GM21723 (cell line): ENCODE measurements at regions not wholly inside any gene's neighbourhood (a gene's known extent, or its start where the extent isn't known, plus 50 kb on each side); places are given as distances from the start of the nearest gene placed in this dataset.
"Not testable (repeated sequence)": the region's sequence is repeated elsewhere in the genome, so short reads cannot be mapped to it uniquely, and the experiment has no call there.

ENCODE experiments used
- ATAC-seq: cut with Tn5 transposase; IDR thresholded peaks from one replicate; pipeline ENCODE4 v1.9.1; 2021; ENCODE audit warnings: mild to moderate bottlenecking, moderate library complexity; ENCODE audit not compliant: unreplicated experiment

DNA sequence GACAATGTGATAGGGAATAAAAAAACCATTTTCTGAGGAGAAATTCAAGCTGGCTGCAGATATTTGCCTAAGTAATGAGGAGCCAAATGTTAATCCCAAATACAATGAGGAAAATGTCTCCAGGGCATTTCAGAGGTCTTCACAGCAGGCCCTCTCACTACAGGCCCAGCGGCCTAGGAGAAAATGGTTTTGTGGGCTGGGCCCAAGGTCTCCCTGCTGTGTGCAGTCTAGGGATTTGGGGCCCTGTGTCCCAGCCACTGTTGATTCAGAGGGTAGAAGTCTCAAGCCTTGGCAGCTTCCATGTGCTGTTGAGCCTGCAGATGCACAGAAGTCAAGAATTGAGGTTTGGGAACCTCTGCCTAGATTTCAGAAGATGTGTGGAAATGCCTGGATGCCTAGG lies 778.7 kb downstream of the CENPC start:
- no peak for ATAC-seq

DNA sequence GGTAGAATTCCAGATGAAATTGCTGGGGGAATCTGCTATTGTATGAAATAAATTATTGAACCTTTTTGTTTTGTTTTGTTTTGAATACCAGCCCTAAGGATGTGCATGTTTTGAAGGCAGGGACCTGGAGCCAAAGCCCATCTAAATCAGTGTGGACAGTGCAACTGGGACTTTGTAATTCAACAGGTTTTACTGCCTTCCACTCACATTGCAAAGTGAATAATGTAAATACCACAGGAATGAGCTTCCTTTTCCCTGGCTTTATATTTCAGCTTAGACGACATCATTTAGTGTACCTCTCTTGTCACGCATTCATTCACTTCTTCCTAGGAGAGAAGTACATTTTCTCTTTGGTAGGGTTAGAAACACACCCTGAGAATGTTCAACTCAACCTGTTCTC lies 795.0 kb downstream of the CENPC start:
- ATAC-seq, result no peak

DNA sequence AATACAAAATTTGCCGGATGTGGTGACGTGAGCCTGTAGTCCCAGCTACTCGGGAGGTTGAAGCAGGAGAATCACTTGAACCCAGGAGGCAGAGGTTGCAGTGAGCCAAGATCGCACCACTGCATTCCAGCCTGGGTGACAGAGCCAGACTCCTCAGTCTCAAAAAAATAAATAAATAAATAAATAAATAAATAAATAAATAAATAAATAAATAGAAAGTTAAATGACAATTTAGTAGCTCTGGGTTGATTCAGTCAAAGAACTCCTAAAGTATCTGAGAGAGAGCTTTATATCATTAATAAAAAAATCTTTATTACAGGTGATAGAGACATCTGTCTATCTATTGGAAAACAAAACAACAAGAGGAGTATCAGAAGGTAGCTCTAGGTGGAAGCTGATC lies 798.4 kb downstream of the CENPC start:
- ATAC-seq, result not testable (repeated sequence)

DNA sequence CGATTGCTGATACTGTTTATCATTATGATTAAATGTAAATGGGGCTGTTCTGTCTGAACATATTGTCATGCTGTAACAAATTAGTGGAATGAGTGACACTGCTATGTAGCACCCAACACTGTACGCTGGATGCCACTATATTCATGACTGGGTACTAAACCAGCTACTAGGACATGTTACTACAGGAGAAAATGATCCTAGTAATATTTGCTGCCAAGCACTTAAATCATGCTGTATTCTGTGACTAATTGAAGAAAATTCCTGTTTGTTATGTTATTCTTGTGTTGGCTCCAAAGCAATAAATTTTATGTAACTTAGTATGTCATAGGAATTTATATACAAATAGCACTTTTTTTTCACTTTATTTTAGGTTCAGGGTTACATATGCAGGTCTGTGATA lies 804.2 kb downstream of the CENPC start:
- no peak for ATAC-seq

DNA sequence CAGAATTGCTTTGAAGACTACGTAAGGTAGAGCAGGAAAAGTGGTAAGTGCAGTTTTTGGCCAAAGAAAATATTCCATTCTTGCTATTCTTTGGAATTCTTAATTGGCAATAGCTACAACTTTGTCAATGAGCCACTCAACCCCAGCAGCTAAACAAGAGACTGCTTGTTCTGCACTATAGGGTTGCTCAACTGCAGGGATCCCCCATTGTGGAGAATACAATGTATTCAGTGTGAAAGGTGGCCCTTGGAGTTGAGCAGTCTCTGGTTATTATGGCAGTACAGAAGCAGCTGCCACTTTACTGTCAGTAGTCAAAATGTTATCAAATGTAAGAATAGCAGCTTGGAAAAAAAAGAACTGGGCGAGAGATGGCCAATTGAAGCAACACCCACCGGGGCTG lies 808.7 kb downstream of the CENPC start:
- ATAC-seq, result no peak

DNA sequence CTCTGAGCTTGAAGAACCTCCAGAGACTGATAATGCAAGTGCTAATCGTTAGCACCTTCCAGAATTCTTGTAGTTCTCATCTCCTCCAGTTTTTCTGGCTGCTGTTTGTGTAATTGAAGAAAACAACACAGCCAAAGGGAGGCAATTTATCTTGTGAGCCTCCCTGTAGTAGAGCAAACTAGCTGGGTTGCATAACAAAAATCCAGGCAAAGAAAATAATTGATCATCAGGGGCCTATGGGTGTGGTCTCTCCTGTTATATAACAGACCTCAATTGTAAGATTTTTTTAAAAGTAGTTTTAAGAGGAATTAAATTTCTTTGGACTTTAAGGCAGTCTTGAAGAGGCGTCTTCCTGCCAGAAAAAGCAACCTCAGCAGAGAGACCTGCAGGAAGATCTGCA lies 817.0 kb downstream of the CENPC start:
- no peak for ATAC-seq

DNA sequence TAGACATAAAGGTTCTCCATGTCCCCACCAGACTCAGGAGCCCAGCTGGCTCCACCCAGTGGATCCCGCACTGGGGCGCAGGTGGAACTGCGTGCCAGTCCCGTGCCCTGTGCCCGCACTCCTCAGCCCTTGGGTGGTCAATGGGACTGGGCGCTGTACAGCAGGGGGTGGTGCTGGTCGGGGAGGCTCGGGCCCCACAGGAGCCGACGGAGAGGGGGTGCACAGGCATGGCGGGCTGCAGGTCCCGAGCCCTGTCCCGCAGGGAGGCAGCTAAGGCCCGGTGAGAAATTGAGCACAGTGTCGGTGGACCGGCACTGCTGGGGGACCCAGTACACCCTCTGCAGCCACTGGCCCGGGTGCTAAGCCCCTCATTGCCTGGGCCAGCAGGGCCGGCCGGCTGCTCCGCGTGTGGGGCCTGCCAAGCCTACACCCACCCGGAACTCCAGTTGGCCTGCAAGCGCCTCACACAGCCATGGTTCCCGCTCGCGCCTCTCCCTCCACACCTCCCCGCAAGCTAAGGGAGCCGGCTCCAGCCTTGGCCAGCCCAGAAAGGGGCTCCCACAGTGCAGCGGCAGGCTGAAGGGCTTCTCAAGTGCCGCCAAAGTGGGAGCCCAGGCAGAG lies 832.9 kb downstream of the CENPC start:
- not testable (repeated sequence) for ATAC-seq

DNA sequence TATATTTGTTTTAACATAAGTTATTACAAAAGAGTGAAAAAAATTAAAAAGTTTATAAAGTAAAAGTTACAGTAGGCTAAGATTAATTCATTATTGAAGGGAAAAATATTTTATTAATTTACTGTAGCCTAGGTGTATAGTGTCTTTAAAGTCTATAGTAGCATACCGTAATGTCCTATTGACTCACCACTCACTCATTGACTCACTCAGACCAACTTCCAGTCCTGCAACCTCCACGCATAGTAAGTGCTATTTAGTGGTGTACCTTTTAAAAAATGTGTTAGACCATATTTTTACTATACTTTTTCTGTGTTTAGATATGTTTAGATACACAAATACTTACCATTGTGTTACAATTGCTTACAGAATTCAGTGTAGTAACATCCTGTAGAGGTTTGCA lies 841.1 kb downstream of the CENPC start:
- no peak for ATAC-seq

DNA sequence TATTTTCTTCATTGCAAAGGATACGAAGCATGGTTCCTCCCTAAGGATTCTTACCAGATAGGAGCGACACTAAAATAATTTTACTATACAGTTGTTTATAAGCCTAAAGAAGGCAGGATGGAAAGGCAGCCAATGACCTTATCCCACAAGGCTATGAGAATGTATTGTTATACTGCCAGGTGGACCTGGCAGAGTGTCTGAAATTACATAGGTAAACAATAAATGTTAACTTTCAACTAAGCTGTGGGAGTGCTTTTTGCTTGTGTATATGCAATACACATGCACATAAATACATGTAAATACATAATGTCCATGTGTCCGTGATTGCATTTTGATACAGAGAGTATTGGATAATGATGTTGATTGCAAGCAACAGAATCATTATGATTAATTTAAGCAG lies 850.6 kb downstream of the CENPC start:
- no peak for ATAC-seq

DNA sequence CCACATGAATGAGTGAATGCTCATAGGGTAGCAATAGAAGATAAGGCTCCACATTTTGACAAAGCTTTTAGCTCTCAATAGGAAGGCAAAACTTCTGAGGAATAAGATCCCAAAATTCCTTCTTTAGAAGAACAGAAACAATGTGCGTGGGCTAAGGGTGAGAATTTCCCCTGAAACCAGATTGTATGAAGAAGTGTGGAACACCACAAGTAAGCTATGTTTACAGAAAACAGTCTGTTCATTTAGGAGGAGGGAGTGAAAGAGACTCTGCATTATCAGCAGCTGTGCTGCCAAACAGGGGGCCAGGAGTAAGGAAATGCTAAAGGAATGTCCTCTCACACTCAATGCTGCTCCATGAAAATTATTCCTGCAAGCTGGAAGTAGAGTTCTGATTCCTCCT lies 851.6 kb downstream of the CENPC start:
- ATAC-seq, result no peak

DNA sequence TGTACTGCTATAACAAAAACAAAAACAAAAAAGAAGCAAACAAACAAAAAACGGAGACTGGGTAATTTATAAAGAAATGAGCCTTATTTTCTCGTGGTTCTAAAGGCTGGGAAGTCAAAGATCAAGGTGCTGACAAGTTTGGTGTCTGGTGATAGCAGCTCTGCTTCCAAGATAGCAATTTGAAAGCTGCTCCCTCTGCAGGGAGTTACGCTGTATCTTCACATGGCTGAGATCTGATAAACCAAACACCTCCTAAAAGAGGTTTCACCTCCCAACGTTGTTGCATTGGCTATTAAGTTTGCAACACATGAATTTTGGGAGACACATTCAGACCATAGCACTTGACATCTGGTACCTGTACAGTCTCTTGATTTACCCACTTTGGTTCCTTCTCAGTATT lies 854.2 kb downstream of the CENPC start:
- ATAC-seq, result no peak

DNA sequence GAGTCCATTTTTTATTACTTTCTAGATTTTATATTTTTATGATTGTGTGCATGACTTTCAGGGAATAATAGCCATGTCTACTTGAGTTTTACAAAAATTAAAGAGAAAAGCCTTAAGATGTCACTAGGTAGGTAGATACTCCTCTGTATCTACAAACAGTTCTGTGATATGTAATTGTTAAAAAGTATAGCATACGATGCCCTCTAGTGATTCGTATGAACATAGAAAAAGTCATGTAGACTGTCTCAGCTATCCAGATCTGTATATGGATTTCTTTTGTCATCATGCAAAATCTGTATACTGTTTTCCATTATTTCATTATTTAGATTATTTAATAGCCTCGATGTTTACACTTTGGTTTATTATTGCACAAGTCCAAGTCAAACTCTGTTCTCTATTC lies 856.6 kb downstream of the CENPC start:
- no peak for ATAC-seq

DNA sequence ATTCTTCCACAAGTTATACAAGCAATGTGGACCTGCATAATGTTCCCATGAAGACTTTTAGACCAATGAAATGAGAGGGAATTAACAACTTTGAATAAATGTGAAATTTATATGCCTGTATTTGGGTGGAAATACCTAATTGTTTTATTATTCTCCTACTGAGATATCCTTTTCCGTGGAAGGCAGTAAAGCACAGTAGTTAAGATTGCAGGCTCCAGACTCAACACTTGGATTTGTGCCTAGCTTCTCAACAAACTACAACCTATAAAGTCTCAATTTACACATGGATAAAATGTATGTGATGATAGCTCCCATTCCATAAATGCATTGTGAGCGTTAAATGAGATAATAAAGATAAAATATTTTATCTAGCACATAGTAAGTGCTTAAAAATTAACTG lies 857.8 kb downstream of the CENPC start:
- ATAC-seq, result no peak

DNA sequence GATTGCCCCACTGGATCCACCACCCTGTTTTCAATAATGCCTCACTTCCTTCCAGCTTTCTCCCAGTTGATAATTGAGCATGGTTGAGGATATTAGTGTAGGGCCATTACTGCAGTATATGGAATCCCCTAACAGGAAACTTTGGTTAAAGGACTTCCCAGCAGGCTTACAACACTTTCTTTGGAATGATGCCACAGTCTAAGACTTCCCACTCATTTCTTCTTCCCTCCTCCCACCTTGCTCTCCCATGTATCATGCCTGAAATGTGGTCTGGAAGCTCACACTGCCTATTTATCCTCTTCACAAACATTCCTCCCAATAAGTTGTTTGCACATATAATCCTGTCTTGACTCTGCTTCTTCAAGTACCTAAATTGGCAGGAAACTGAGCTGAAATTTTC lies 863.3 kb downstream of the CENPC start:
- ATAC-seq, result no peak

DNA sequence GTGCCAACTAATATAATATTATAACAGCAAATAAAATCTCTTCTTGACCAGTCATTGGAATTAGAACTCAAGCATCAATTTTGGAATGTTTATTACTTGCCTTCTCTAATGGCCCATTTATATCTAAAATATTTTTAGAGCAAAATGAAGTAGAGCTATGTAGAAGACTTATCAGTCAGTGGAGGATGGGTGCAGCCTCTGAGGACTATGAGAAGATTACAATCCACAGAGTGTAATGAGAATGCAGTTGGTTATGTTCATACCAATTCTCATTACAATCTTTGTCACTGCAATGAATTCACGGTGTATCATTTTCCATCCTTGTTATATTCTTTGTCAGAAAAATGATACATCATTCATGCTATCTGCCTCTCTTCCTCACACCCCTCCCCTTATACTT lies 878.1 kb downstream of the CENPC start:
- no peak for ATAC-seq

DNA sequence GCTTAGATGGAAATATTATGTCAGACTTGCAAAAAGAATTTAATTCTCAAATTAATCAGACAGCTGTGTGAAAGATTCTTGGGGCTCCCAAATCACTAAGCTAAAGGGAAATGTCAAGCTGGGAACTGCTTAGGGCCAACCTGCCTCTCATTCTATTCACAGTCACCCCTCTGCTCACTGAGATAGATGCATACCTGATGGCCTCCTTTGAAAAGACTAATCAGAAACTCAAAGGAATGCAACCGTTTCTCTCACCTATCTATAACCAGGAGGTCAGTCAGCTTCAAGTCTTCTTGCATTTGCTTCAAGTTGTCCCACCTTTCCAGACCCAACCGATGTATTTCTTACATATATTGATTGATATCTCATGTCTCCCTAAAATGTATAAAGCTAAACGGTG lies 882.7 kb downstream of the CENPC start:
- no peak for ATAC-seq

DNA sequence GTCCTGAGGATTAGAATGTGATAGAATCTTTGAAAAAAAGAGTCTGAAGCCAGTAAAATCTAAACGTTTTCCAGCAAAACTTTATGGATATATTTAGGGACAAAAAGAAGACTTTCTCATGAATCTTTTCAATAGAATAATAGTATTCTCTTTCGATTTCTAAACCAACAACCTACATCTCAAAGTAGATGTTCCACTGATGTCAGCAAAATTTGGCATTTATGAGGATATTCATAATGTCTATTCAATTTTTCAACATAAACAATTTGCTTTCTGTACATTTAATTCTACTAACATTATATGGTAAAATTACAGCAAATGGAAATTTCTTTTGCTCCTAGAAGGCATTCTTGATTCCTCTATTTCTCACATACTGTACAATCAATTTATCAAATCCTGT lies 886.5 kb downstream of the CENPC start:
- ATAC-seq, result no peak

DNA sequence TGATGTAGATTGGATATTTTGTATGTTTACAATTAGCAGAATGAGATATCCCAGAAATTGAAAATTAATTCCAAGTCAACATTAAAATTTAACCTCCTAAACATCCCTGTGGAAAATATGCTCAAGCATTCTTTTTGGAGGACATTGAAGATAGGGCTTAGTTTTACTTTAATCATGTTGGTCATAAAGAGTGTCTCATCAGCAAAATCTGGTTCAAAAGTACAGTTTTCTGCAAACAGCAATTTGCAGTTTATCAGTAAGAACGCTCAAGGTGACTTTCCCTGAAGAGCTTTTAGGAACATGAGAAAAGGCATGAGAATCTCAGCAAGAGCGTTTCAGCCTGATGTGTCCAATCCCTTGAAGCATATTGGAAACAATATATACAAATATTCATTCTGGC lies 889.8 kb downstream of the CENPC start:
- ATAC-seq, result no peak

DNA sequence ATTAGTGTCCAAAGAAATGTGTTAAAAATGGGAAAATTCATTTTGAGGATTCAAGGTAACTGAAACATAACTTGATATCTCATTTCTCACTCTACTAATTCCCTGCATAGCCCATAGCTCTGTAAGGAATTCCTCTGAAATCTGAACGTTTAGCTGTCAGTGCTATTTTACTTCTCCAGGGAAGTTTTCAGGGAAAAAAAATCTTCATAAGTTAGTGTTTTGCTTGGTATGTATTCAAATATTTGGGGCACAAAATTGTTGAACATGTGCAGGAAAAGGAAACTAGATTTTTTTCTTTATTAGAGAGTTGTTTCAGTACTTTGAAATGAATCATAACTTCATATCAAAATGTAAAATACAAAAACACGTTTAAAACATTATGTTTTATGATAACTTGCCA lies 891.4 kb downstream of the CENPC start:
- no peak for ATAC-seq

DNA sequence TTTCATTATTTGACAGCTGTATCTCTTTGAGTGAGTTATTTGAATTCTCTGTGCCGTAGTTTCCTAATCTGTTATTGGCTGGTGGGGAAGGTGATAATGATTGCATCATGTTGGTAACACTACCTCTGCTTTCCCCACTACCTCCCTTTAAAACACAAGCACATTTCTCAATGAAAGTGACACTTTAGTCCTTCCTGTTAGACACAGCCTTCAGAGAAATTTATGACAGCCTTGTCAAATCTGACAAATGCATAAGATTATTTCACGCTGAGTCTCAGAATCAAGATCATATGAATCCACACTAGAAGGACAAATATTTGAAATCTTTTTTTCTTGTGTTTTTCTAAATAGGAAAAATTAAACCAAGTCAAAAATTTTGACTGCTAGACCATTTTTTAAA lies 896.1 kb downstream of the CENPC start:
- ATAC-seq, result no peak

DNA sequence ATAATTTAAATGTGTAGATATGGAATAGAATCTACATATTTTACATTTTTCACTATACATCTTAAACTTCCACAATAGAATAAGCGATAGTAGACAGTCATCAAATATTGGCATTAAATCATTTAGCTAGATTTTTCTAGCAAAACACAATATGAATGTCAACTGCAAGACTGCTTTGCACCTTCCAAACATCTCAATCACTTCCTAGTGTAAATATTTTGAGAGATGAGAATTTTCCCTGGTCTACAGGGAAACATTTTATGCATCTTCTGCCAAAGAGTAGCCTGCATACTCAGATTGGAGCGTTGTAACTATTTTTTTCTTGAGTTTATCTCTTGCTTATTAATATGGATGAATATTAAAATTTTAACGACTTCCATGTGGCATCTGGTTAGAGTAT lies 897.4 kb downstream of the CENPC start:
- ATAC-seq, result no peak

DNA sequence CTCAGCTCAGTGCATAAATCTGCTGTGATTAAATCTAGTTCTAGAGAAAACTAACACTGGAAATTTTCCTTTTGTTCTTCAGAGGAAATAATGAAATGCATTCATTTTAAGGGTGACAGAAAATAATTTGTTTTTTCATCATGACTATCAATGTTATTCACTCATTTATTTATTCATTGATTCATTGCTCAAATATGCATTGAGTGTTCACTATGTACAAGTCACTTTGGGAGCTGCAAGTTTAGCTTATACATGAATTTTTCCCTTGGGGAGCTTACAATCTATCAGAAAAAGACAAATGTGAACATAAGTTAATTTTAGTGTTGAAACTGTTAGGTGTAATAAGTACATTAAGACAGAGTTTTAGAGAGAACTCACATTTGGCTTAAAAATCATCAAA lies 897.8 kb downstream of the CENPC start:
- no peak for ATAC-seq

DNA sequence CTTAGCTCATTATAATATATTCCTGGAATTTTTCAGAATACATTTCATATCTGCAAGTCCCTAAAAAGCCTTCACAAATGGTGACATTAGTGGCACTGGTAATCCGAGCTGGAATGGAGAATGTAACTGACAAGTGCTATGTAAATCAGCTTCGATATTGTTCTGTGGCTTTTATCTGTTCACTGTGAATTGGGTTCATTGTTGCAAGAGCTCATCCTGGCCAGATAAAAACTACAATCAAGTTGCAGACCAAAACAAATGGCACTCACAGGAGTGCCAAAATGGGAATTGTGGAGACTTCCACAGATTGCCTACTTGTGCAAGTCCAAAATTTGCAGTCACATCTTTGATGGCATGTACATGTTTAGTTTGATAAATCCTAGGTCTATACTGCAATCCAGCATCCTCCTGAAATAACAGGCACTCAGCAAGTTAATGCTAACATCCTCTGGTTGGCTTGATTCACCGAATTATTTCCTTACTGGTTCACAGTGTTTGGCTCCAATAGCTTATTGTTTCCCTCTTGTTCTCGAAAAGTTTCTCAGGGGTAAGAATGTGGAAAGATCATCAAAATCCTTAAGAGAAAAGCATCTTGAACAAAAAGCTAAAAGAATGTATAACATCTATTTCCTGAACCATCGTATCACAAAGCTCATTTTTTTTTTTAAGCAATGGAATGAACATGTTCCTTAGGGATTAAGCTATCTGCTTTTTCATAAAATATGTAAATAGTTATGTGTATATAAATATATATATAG lies 904.9 kb downstream of the CENPC start:
- no peak for ATAC-seq
